ENCODE measurements at regions not wholly inside any gene's neighbourhood (a gene's known extent, or its start where the extent isn't known, plus 50 kb on each side); places are given as distances from the start of the nearest gene placed in this dataset.

GRCh38 chr20:47950124-47950912, 165.0 kb upstream of the SULF2 start:
- H3K27me3 ChIP-seq (ENCODE audit: control insufficient read depth, low read length), result no peaks in the 10 kb centered on the region
- no peaks in the 10 kb centered on the region for H3K36me3 ChIP-seq (ENCODE audit: control insufficient read depth, low read length)
- H3F3A ChIP-seq (ENCODE audit: control insufficient read depth, insufficient read depth), result no peaks in the 10 kb centered on the region
- H3K4me1 ChIP-seq (ENCODE audit: control insufficient read depth, low read length), result no peaks in the 10 kb centered on the region
- no peaks in the 10 kb centered on the region for H3K9me2 ChIP-seq (replicated peaks; ENCODE audit: control insufficient read depth, low read length)
- H3K79me2 ChIP-seq (ENCODE audit: control insufficient read depth, low read length), result no peaks in the 10 kb centered on the region
- H3K4me2 ChIP-seq (ENCODE audit: low read length), result no peak overlapping the region
- TF ChIP-seq EZH2phosphoT487 (IDR thresholded peaks at IDR 0.05; ENCODE audit: borderline replicate concordance, low read length) (no peak), CTCF (IDR thresholded peaks at IDR 0.05; ENCODE audit: low read depth, low read length, poor library complexity, severe bottlenecking) (no peak)
- no peaks in the 10 kb centered on the region for H3K9me3 ChIP-seq (ENCODE audit: control insufficient read depth, insufficient read depth, low read length)
- H4K20me1 ChIP-seq (ENCODE audit: control insufficient read depth, insufficient read depth, low read depth, low read length), result no peaks in the 10 kb centered on the region
- H3K27ac ChIP-seq (ENCODE audit: low read depth, low read length), result no peak overlapping the region
- H3K4me3 ChIP-seq (ENCODE audit: low read length), result no peak overlapping the region

GRCh38 chr20:47949230-47949629, 163.9 kb upstream of the SULF2 start:
- Histone ChIP-seq H3K9me3 (ENCODE audit: control insufficient read depth, insufficient read depth, low read length) (no peaks in the 10 kb centered on the region), H3K27me3 (ENCODE audit: control insufficient read depth, low read length) (peaks cover 5% of the 10 kb centered on the region; the same call in 1 of the 2 replicates), H3K4me1 (ENCODE audit: control insufficient read depth, low read length) (no peaks in the 10 kb centered on the region), H4K20me1 (ENCODE audit: control insufficient read depth, insufficient read depth, low read depth, low read length) (no peaks in the 10 kb centered on the region), H3F3A (ENCODE audit: control insufficient read depth, insufficient read depth) (no peaks in the 10 kb centered on the region), H3K9me2 (replicated peaks; ENCODE audit: control insufficient read depth, low read length) (no peaks in the 10 kb centered on the region), H3K36me3 (ENCODE audit: control insufficient read depth, low read length) (no peaks in the 10 kb centered on the region), H3K27ac (ENCODE audit: low read depth, low read length) (no peak overlapping the region), H3K79me2 (ENCODE audit: control insufficient read depth, low read length) (no peaks in the 10 kb centered on the region), H3K4me3 (ENCODE audit: low read length) (no peak overlapping the region), H3K4me2 (ENCODE audit: low read length) (no peak overlapping the region)
- TF ChIP-seq EZH2phosphoT487 (IDR thresholded peaks at IDR 0.05; ENCODE audit: borderline replicate concordance, low read length), result no peak
- TF ChIP-seq CTCF (IDR thresholded peaks at IDR 0.05; ENCODE audit: low read depth, low read length, poor library complexity, severe bottlenecking), result no peak

- H3F3A ChIP-seq (ENCODE audit: control insufficient read depth, insufficient read depth), result no peaks in the 10 kb centered on the region
Measured at GRCh38 chr20:47944682-47945081, 159.4 kb upstream of the SULF2 start.

More at GRCh38 chr20:47944682-47945081, 159.4 kb upstream of the SULF2 start:
- Histone ChIP-seq H3K4me2 (ENCODE audit: low read length) (no peak overlapping the region), H3K27me3 (ENCODE audit: control insufficient read depth, low read length) (peaks cover 5% of the 10 kb centered on the region; the same call in 1 of the 2 replicates), H3K36me3 (ENCODE audit: control insufficient read depth, low read length) (no peaks in the 10 kb centered on the region), H4K20me1 (ENCODE audit: control insufficient read depth, insufficient read depth, low read depth, low read length) (no peaks in the 10 kb centered on the region), H3K4me1 (ENCODE audit: control insufficient read depth, low read length) (no peaks in the 10 kb centered on the region), H3K27ac (ENCODE audit: low read depth, low read length) (no peak overlapping the region), H3K9me2 (replicated peaks; ENCODE audit: control insufficient read depth, low read length) (no peaks in the 10 kb centered on the region), H3K4me3 (ENCODE audit: low read length) (no peak overlapping the region), H3K9me3 (ENCODE audit: control insufficient read depth, insufficient read depth, low read length) (no peaks in the 10 kb centered on the region), H3K79me2 (ENCODE audit: control insufficient read depth, low read length) (no peaks in the 10 kb centered on the region)
- TF ChIP-seq CTCF (IDR thresholded peaks at IDR 0.05; ENCODE audit: low read depth, low read length, poor library complexity, severe bottlenecking), result no peak
- no peak for TF ChIP-seq EZH2phosphoT487 (IDR thresholded peaks at IDR 0.05; ENCODE audit: borderline replicate concordance, low read length)
